ENCODE measurements at regions not wholly inside any gene's neighbourhood (a gene's known extent, or its start where the extent isn't known, plus 50 kb on each side); places are given as distances from the start of the nearest gene placed in this dataset.

DNA sequence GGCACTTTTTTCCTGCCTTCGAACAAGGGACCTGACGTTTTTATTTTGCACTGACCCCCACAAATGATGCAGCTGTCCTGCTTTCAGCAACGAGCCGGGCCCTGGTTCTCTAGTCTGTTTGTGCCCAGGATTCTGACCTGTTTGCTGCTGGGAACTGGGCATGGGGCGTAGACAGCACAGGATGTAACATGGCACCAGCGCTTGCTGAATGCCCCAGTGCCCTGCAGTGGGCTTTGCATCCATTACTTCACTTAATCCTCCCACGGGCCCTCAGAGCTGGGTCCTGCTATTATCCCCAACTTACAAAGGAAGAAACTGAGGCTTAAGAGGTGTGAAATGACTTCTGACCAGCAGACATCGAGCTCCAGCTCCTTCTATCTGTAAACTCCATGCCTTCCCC, 80.4 kb upstream of the PMEPA1 start:
- no peaks in the 10 kb centered on the region; the same call in 1 of the 2 replicates for H3K9me3 ChIP-seq (ENCODE audit: control insufficient read depth, insufficient read depth, low read length)
- no peak for DNase-seq (ENCODE audit: low read depth, low spot score)
- TF ChIP-seq, protein P1, sequence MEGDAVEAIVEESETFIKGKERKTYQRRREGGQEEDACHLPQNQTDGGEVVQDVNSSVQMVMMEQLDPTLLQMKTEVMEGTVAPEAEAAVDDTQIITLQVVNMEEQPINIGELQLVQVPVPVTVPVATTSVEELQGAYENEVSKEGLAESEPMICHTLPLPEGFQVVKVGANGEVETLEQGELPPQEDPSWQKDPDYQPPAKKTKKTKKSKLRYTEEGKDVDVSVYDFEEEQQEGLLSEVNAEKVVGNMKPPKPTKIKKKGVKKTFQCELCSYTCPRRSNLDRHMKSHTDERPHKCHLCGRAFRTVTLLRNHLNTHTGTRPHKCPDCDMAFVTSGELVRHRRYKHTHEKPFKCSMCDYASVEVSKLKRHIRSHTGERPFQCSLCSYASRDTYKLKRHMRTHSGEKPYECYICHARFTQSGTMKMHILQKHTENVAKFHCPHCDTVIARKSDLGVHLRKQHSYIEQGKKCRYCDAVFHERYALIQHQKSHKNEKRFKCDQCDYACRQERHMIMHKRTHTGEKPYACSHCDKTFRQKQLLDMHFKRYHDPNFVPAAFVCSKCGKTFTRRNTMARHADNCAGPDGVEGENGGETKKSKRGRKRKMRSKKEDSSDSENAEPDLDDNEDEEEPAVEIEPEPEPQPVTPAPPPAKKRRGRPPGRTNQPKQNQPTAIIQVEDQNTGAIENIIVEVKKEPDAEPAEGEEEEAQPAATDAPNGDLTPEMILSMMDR (IDR thresholded peaks at IDR 0.05; ENCODE audit: low read depth, low read length) = no peak
- no peak overlapping the region for H3K27ac ChIP-seq (ENCODE audit: low read depth, low read length)
- H3K27me3 ChIP-seq (ENCODE audit: control insufficient read depth, insufficient read depth, low read length) = peaks cover 2% of the 10 kb centered on the region
- no peak overlapping the region for H3K4me3 ChIP-seq (ENCODE audit: low read depth, low read length)
- POLR2A ChIA-PET = no interaction called here
- CTCF ChIA-PET = no interaction called here

DNA sequence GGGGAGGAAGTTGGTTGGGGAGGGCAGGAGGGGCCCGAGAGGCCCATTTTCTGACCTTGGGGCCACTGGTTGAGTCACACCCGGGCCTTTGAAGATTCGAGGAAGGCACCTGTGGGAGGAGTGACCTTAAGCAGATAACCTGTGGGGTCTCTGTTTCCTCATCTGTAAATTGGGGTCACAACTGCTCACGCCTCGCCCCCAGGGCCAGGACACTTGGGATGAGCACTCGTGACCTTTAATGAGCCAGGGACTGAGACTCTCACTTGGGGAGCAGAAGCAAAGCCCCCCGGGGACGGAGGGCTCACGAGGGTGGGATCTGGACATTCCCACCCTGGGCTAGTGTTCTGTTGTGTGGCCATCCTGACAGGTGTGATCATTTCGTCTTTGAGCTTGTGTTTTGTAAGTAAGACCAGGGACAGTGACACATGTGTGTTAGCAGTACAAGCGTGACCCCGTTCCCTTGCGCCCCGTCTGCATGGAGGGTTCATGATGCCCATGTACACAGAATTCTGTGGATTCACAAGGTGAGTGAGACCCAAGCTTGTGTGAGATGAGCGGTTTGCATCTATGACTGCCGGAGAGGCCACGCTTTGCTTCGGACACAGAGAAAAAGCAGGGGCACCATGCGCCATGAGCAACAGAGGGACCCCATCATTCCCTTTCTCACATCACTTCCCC, 79.3 kb upstream of the PMEPA1 start:
- CTCF ChIA-PET = no interaction called here
- Histone ChIP-seq H3K27ac (ENCODE audit: low read depth, low read length) (no peak overlapping the region), H3K27me3 (ENCODE audit: control insufficient read depth, insufficient read depth, low read length) (peaks cover 2% of the 10 kb centered on the region), H3K9me3 (ENCODE audit: control insufficient read depth, insufficient read depth, low read length) (no peaks in the 10 kb centered on the region; the same call in 1 of the 2 replicates), H3K4me3 (ENCODE audit: low read depth, low read length) (no peak overlapping the region)
- TF ChIP-seq, protein P1 (IDR thresholded peaks at IDR 0.05; ENCODE audit: low read depth, low read length) = no peak
- POLR2A ChIA-PET = no interaction called here
- no peak for DNase-seq (ENCODE audit: low read depth, low spot score)

DNA sequence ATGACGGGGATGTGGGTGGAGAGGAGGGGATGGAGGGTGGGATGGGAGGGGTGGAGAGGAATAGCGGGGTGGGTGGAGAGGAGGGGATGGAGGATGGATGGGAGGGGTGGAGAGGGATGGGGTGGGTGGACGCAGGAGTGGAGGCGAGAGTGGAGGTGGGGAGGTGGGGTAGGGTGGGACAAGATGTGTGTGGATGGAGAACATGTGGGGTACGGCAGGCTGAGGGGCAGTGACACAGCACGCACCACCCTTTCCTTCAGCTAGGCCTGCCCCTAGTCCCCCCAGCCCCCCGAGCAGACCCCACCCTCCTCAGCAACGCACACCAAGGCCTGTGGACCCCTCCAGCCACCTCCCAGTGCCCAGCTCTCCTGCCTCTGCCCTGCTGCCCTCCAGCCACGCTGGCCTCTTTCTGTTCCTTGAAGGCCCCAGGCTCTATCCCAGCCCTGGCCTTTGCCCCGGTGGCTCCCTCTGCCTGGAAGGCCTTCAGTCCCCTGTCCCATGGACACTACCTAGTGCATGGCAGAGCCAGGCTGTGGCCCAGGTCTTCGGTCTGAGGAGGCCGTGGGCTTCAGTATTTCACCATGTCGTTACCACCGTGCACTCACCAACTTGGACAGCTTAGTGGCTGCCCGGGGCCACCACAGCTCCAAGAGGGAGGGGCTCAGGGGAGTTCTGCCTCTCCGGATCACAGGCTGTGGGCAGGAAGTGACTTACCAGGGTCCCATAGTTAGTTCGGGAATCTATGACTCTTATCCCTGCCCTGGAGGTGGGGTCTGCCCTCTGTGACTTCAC, 78.4 kb upstream of the PMEPA1 start:
- no peak overlapping the region for H3K4me3 ChIP-seq (ENCODE audit: low read depth, low read length)
- H3K27ac ChIP-seq (ENCODE audit: low read depth, low read length) = no peak overlapping the region
- POLR2A ChIA-PET = no interaction called here
- H3K27me3 ChIP-seq (ENCODE audit: control insufficient read depth, insufficient read depth, low read length) = peaks cover 2% of the 10 kb centered on the region
- TF ChIP-seq, protein P1 (IDR thresholded peaks at IDR 0.05; ENCODE audit: low read depth, low read length) = no peak
- no peaks in the 10 kb centered on the region; the same call in 1 of the 2 replicates for H3K9me3 ChIP-seq (ENCODE audit: control insufficient read depth, insufficient read depth, low read length)
- CTCF ChIA-PET = no interaction called here
- no peak for DNase-seq (ENCODE audit: low read depth, low spot score)

DNA sequence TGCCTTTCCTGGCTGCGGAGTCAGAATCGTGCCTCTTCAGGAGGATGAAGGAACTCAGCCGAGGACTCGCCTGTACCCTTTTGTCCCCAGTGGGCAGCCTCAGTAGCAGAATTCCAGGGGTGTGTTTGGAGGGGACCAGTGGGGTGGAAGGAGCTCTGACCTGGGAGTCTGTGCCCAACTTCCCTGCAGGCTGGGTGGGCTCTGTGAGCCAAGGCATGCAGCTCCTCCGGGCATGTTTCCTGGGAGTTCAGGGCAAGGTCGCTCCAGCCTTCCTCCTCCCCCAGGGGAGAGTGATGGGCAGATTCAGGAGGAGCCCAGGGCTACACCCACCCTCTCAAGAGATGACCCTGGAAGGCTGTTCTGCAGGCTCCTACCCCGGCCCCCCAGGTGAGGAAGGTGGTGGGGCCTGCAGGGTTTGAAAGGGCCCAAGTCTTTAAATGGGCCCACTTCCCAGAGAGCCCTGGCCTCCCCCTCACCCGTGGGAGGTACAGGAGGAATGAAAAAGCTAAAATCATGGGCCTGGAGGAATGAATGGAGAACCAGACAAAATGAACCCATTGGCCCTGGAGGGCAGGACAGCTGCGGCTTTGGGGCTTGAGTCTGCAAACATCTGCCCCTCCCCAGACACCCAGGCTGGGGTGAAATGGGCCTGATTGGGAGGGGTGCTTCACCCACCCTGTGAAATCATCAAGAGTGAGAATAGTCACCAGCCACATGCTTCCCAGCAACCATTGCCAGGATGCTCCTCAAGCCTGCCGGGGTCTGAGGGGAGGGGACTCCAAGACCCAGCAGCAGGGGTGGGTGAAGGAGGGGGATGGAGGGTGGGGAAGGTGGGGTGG, 77.6 kb upstream of the PMEPA1 start:
- H3K9me3 ChIP-seq (ENCODE audit: control insufficient read depth, insufficient read depth, low read length) = no peaks in the 10 kb centered on the region
- no peak for DNase-seq (ENCODE audit: low read depth, low spot score)
- no peak overlapping the region for H3K27ac ChIP-seq (ENCODE audit: low read depth, low read length)
- TF ChIP-seq, protein P1 (IDR thresholded peaks at IDR 0.05; ENCODE audit: low read depth, low read length) = no peak
- POLR2A ChIA-PET = no interaction called here
- CTCF ChIA-PET = no interaction called here
- H3K27me3 ChIP-seq (ENCODE audit: control insufficient read depth, insufficient read depth, low read length) = peaks cover 2% of the 10 kb centered on the region
- H3K4me3 ChIP-seq (ENCODE audit: low read depth, low read length) = no peak overlapping the region

Measured in AG04450 (cell line).